ENCODE measurements at regions not wholly inside any gene's neighbourhood (a gene's known extent, or its start where the extent isn't known, plus 50 kb on each side); places are given as distances from the start of the nearest gene placed in this dataset.

DNA sequence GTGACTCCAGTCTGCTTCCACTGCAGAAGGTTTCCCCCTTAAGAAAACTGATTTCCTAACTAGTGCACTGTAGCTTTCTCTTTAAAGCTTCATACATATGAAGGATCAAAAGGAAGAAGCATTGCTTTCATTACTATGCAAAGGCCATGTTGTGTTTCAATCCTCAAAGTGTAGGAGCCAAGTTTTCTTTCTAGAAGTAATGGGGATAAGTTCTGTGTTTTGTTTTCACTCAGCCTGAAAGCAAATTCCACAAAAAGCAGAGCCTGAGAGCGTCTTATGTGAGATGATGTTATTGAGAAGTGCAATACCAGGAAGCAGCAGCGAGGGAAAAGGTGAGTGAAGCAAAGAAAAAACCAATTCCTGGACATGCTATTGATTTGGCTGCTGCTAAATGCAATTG lies 99.7 kb downstream of the GMNC start:
- Histone ChIP-seq H3K79me2 (ENCODE audit: control insufficient read depth in 1 of 2, insufficient read depth in 2 of 2, low read length in 2 of 2) (no peaks in the 10 kb centered on the region), H3K27me3 (replicated peaks in 1 of 4; ENCODE audit: control insufficient read depth in 3 of 4, extremely low read depth in 1 of 4, insufficient read depth in 3 of 4, low read length in 3 of 4) (peaks cover 0 to 1% (median 0%) of the 10 kb centered on the region in 4 experiments; a peak in 1 of 7 replicates)
- FAIRE-seq: no peak

More for the DNA sequence above, 99.7 kb downstream of the GMNC start:
- H3K36me3 ChIP-seq (ENCODE audit: control insufficient read depth in 2 of 4, insufficient read depth in 4 of 4, low read length in 3 of 4): no peaks in the 10 kb centered on the region
- H2BK120ac ChIP-seq (replicated peaks; ENCODE audit: low read depth, low read length): no peak overlapping the region
- H3K56ac ChIP-seq (replicated peaks; ENCODE audit: insufficient read length, low read depth, low read length): no peak overlapping the region
- no peaks in the 10 kb centered on the region for H3K79me1 ChIP-seq (ENCODE audit: low read depth, low read length)
- no peak overlapping the region for H3K18ac ChIP-seq (ENCODE audit: extremely low read depth, low read length)
- CTCF ChIA-PET (ENCODE audit: partially characterized antibody): interaction anchor here (0.6 kb wide), 1 partner anchor 286 kb away, joined by 3 read pairs; no protein-coding TSS in a partner anchor
- no peak overlapping the region for H2BK12ac ChIP-seq (ENCODE audit: low read depth, low read length)
- no peak overlapping the region for H2AK5ac ChIP-seq (ENCODE audit: low read depth, low read length)
- H2BK5ac ChIP-seq (ENCODE audit: low read depth, low read length): no peak overlapping the region
- H4K20me1 ChIP-seq (replicated peaks in 1 of 2; ENCODE audit: control insufficient read depth in 1 of 2, insufficient read depth in 2 of 2, low read length in 2 of 2): no peaks in the 10 kb centered on the region
- H3K14ac ChIP-seq (ENCODE audit: insufficient read length): no peak overlapping the region
- no peak overlapping the region for H2BK20ac ChIP-seq (ENCODE audit: low read length)
- WGBS, 2 experiments (ENCODE audit: extremely low coverage in 1 of 2, insufficient coverage in 1 of 2, insufficient read length in 1 of 2, insufficient replicate concordance in 2 of 2, low coverage in 1 of 2, low lambda C conversion rate in 2 of 2, missing lambda C conversion rate in 1 of 2): 78% methylated on average over 2 of the region's 2 CpGs; no CpG with 5 or more reads in 1 of the 2 experiments
- no peak overlapping the region for H3K23ac ChIP-seq (ENCODE audit: insufficient read length)
- DNase-seq (ENCODE audit: low read depth in 1 of 2, low spot score in 2 of 2): no peak
- H4K8ac ChIP-seq (ENCODE audit: extremely low read depth, insufficient read depth, low read length): no peak overlapping the region
- no peak overlapping the region for H3K27ac ChIP-seq (ENCODE audit: low read depth, low read length)
- H3K4me2 ChIP-seq (ENCODE audit: insufficient read depth in 1 of 2, low read depth in 2 of 2, low read length in 2 of 2): no peak overlapping the region
- TF ChIP-seq POLR2AphosphoS5 (IDR thresholded peaks at IDR 0.05; ENCODE audit: low read depth, low read length) (no peak), CBX8 (IDR thresholded peaks at IDR 0.05; ENCODE audit: borderline replicate concordance, low read depth, low read length) (no peak), PHF8 (conservative IDR thresholded peaks at IDR 0.05; ENCODE audit: low read depth, low read length) (no peak), HDAC6 (IDR thresholded peaks at IDR 0.05; ENCODE audit: low read depth, low read length) (no peak), SIN3A (conservative IDR thresholded peaks at IDR 0.05 in 1 of 2, IDR thresholded peaks at IDR 0.05 in 1 of 2; ENCODE audit: low read depth in 1 of 2, low read length in 2 of 2) (no peak), JUND (IDR thresholded peaks at IDR 0.05; ENCODE audit: low read length) (no peak), KDM4A (IDR thresholded peaks at IDR 0.05; ENCODE audit: low read depth, low read length, severe bottlenecking) (no peak), RNF2 (IDR thresholded peaks at IDR 0.05; ENCODE audit: borderline replicate concordance, low read depth, low read length, missing control alignments, poor library complexity, severe bottlenecking) (no peak), SAP30 (IDR thresholded peaks at IDR 0.05; ENCODE audit: insufficient read depth, insufficient replicate concordance, low read length) (no peak), SUZ12 (IDR thresholded peaks at IDR 0.05; ENCODE audit: low read length) (no peak)
- TF ChIP-seq, protein P1, sequence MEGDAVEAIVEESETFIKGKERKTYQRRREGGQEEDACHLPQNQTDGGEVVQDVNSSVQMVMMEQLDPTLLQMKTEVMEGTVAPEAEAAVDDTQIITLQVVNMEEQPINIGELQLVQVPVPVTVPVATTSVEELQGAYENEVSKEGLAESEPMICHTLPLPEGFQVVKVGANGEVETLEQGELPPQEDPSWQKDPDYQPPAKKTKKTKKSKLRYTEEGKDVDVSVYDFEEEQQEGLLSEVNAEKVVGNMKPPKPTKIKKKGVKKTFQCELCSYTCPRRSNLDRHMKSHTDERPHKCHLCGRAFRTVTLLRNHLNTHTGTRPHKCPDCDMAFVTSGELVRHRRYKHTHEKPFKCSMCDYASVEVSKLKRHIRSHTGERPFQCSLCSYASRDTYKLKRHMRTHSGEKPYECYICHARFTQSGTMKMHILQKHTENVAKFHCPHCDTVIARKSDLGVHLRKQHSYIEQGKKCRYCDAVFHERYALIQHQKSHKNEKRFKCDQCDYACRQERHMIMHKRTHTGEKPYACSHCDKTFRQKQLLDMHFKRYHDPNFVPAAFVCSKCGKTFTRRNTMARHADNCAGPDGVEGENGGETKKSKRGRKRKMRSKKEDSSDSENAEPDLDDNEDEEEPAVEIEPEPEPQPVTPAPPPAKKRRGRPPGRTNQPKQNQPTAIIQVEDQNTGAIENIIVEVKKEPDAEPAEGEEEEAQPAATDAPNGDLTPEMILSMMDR (IDR thresholded peaks at IDR 0.05; ENCODE audit: control extremely low read depth in 1 of 3, insufficient read depth in 1 of 3, low read depth in 1 of 3, low read length in 3 of 3): no peak
- H3K9me3 ChIP-seq (ENCODE audit: insufficient read depth in 2 of 2, low read depth in 1 of 2, low read length in 1 of 2): no peaks in the 10 kb centered on the region
- H3K4ac ChIP-seq (replicated peaks; ENCODE audit: insufficient read length, low read depth, low read length): no peak overlapping the region
- POLR2A ChIA-PET (ENCODE audit: partially characterized antibody): no interaction called here
- H3K23me2 ChIP-seq (ENCODE audit: low read depth, low read length): no peaks in the 10 kb centered on the region
- no peak overlapping the region for H3K9ac ChIP-seq (replicated peaks in 1 of 4; ENCODE audit: extremely low read depth in 1 of 4, low read depth in 3 of 4, low read length in 3 of 4)
- no peaks in the 10 kb centered on the region for H3K4me1 ChIP-seq (replicated peaks in 1 of 4; ENCODE audit: control insufficient read depth in 3 of 4, insufficient read depth in 4 of 4, low read length in 3 of 4)
- H2AFZ ChIP-seq (ENCODE audit: low read length): no peak overlapping the region
- no peak overlapping the region for H4K91ac ChIP-seq (replicated peaks; ENCODE audit: insufficient read length, low read length)
- no peak overlapping the region for H4K5ac ChIP-seq (ENCODE audit: insufficient read length, low read depth, low read length)
- no peak overlapping the region for H3K4me3 ChIP-seq (ENCODE audit: extremely low read depth in 1 of 4, insufficient read depth in 2 of 4, low read depth in 3 of 4, low read length in 4 of 4)
- H2BK15ac ChIP-seq (ENCODE audit: low read length): no peak overlapping the region

All from H1 (cell line).